Gastroesophageal sphincter (tissue), 4 donors: ENCODE measurements at regions not wholly inside any gene's neighbourhood (a gene's known extent, or its start where the extent isn't known, plus 50 kb on each side); places are given as distances from the start of the nearest gene placed in this dataset.

Experiments
- ATAC-seq: fragments of 150-250 bp; one replicate; pipeline ENCODE4 v1.9.1; 2016; ENCODE audit warnings: mild to moderate bottlenecking, moderate library complexity
- H3K27ac ChIP-seq, 4 donors: fragments of 200-600 bp; sonication (generic) in 3 of 4; 1 replicate in 3 of 4; 2 replicates in 1 of 4; pipeline ENCODE4 v1.5.1; 2016 to 2019
- H3K27me3 ChIP-seq: fragments of 200-600 bp; sonication (generic); one replicate; pipeline ENCODE4 v1.5.1; 2019
- H3K36me3 ChIP-seq, 2 donors: fragments of 200-600 bp; sonication (generic); one replicate each; pipeline ENCODE4 v1.5.1; 2019; ENCODE audit warnings: control low read depth in 1 of 2
- H3K4me1 ChIP-seq, 3 donors: fragments of 200-600 bp; sonication (generic); 1 replicate in 2 of 3; 2 replicates in 1 of 3; pipeline ENCODE4 v1.5.1; 2016 to 2019; ENCODE audit warnings: control low read depth in 2 of 3
- H3K4me3 ChIP-seq, 2 donors: fragments of 200-600 bp; sonication (generic); one replicate each; pipeline ENCODE4 v1.5.1; 2019; ENCODE audit warnings: mild to moderate bottlenecking in 1 of 2, moderate library complexity in 1 of 2
- H3K9me3 ChIP-seq, 3 donors: fragments of 200-600 bp; sonication (generic); one replicate each; pipeline ENCODE4 v1.5.1; 2017 to 2019; ENCODE audit warnings: control low read depth in 2 of 3
- EP300 ChIP-seq: sonication (generic); formaldehyde crosslinking; IDR thresholded peaks from one replicate; pipeline ENCODE4 v1.6.1; 2017; ENCODE audit warnings: antibody characterized with exemption, mild to moderate bottlenecking
- POLR2A ChIP-seq, 2 donors: fragments of 450-650 bp; IDR thresholded peaks; one replicate each; pipeline ENCODE4 v1.6.1; 2017; ENCODE audit warnings: antibody characterized with exemption in 2 of 2, mild to moderate bottlenecking in 2 of 2, moderate library complexity in 1 of 2
- POLR2AphosphoS5 ChIP-seq: sonication (generic); formaldehyde crosslinking; IDR thresholded peaks from one replicate; pipeline ENCODE4 v1.6.1; 2017; ENCODE audit warnings: antibody characterized with exemption
- WGBS, 2 donors: methylation state at CpG; one replicate each; pipeline ENCODE4 v1.1.5; 2018; ENCODE audit warnings: low coverage in 1 of 2; 5-methylcytosine and 5-hydroxymethylcytosine counted together
- TF ChIP-seq, protein P1 (sequence below), 4 experiments: fragments of 200-600 bp in 2 of 4; fragments of 450-650 bp in 2 of 4; sonication (generic) in 1 of 4; IDR thresholded peaks; one replicate each; pipeline ENCODE4 v1.5.1; 2017 to 2019; ENCODE audit warnings: antibody characterized with exemption in 4 of 4, mild to moderate bottlenecking in 2 of 4, moderate library complexity in 2 of 4

DNA sequence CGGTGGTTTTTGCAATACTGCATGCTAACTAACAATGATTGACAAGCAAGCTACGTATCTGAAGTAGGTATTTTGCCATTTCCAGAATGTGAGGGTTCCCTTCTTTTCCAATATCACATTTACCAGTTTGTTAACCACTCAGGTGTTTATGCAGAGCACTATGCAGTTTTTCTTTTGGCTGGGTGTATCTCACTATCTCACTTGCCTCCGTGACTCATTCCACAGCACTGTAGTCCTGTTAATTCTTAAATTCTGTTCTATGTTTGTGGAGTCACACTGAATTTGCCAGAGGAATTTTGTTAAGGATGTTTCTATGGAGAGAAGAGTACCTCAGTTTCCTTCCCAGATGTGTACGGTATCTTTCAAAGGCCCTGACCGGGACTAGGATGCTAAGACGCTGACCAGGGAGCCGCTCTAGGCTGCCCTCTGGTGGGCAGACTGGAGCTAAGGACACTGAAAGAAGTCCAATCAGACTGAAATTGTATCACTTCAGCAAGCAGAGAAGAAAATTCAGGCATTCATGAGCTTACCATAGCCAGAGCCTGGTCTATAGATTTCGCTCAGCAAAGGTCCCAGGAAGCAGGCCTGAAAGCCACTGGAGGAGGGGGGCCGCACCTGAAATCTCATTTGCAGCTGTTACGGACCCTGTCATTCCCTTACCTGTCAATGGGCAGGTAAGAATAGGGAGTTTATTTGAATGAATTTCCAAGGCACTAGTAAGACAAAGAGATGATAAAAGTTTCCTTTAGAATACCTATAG, 388.4 kb upstream of the SPOCK3 start:
- H3K9me3 ChIP-seq, result no peaks in the 10 kb centered on the region
- no peaks in the 10 kb centered on the region for H3K27me3 ChIP-seq
- no peak overlapping the region for H3K27ac ChIP-seq
- no peaks in the 10 kb centered on the region for H3K36me3 ChIP-seq
- ATAC-seq, result no peak
- H3K4me3 ChIP-seq, result no peak overlapping the region
- TF ChIP-seq POLR2A (IDR thresholded peaks at IDR 0.05), result no peak
- TF ChIP-seq, protein P1, sequence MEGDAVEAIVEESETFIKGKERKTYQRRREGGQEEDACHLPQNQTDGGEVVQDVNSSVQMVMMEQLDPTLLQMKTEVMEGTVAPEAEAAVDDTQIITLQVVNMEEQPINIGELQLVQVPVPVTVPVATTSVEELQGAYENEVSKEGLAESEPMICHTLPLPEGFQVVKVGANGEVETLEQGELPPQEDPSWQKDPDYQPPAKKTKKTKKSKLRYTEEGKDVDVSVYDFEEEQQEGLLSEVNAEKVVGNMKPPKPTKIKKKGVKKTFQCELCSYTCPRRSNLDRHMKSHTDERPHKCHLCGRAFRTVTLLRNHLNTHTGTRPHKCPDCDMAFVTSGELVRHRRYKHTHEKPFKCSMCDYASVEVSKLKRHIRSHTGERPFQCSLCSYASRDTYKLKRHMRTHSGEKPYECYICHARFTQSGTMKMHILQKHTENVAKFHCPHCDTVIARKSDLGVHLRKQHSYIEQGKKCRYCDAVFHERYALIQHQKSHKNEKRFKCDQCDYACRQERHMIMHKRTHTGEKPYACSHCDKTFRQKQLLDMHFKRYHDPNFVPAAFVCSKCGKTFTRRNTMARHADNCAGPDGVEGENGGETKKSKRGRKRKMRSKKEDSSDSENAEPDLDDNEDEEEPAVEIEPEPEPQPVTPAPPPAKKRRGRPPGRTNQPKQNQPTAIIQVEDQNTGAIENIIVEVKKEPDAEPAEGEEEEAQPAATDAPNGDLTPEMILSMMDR (IDR thresholded peaks at IDR 0.05), result peak in 3 of 4 experiments; percentile 19 to 68 (median 38)
- H3K4me1 ChIP-seq, result no peaks in the 10 kb centered on the region
- WGBS, 2 donors, result 45 to 65% methylated on average over 5 to 7 of the region's 10 CpGs

DNA sequence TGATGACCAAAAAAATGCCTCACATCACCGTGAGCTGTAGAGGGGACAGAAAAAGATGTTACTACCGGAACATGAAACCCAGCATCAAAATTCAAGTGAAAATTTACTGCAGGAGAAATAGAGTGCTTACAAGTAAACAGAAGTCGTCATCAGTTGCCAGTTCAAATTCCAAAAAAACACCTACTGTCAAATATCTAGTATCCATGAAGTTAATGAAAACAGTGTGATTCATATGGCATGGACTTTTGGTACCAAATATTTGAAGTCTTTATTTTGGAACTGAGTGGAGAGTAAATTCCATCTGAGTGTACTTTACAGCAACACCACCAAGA, 388.9 kb upstream of the SPOCK3 start:
- Histone ChIP-seq H3K36me3 (no peaks in the 10 kb centered on the region), H3K27ac (no peak overlapping the region), H3K4me3 (no peak overlapping the region), H3K9me3 (no peaks in the 10 kb centered on the region), H3K27me3 (no peaks in the 10 kb centered on the region), H3K4me1 (no peaks in the 10 kb centered on the region)
- WGBS, 2 donors, result 70 to 81% methylated on average over 3 of the region's 3 CpGs
- TF ChIP-seq POLR2A (IDR thresholded peaks at IDR 0.05) (no peak), EP300 (no peak)
- ATAC-seq, result no peak

- no peaks in the 10 kb centered on the region for H3K36me3 ChIP-seq
- no peak overlapping the region for H3K27ac ChIP-seq
- ATAC-seq, result no peak
- H3K4me1 ChIP-seq, result no peaks in the 10 kb centered on the region
- H3K4me3 ChIP-seq, result no peak overlapping the region
- TF ChIP-seq, protein P1 (IDR thresholded peaks at IDR 0.05), result no peak
- TF ChIP-seq POLR2AphosphoS5, result no peak
- no peak for TF ChIP-seq POLR2A (IDR thresholded peaks at IDR 0.05)
- TF ChIP-seq EP300, result no peak
- 79 to 92% methylated on average over 2 of the region's 2 CpGs for WGBS, 2 donors
- no peaks in the 10 kb centered on the region for H3K27me3 ChIP-seq
- no peaks in the 10 kb centered on the region for H3K9me3 ChIP-seq
These were observed 395.0 kb upstream of the SPOCK3 start for GRCh38 chr4:167629272-167629671.

DNA sequence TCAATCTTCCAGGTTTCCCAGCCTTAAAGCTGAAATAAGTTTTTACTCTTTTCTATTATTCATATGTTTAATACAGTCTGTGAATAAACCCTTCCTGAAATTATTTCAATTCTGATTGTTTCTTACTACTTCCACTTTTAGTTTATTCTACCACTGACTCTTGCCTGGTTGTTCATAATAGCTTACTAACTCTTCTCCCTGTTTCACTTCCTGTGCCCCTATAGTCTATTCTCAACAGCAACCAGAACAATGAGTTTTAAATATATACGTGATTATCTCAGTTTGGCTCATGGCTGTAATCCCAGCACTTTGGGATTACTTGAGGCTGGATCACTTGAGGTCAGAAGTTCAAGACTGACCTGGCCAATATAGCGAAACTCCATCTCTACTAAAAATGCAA, 408.0 kb upstream of the SPOCK3 start:
- H3K9me3 ChIP-seq, result no peaks in the 10 kb centered on the region
- WGBS, 2 donors, result 61% methylated on average over 2 of the region's 2 CpGs; no CpG with 5 or more reads in 1 of the 2 donors
- no peaks in the 10 kb centered on the region for H3K4me1 ChIP-seq
- H3K4me3 ChIP-seq, result no peak overlapping the region
- no peaks in the 10 kb centered on the region for H3K27me3 ChIP-seq
- H3K36me3 ChIP-seq, result no peaks in the 10 kb centered on the region
- no peak for ATAC-seq
- TF ChIP-seq, protein P1 (IDR thresholded peaks at IDR 0.05), result no peak
- TF ChIP-seq EP300 (no peak), POLR2AphosphoS5 (no peak), POLR2A (IDR thresholded peaks at IDR 0.05) (no peak)
- no peak overlapping the region for H3K27ac ChIP-seq

DNA sequence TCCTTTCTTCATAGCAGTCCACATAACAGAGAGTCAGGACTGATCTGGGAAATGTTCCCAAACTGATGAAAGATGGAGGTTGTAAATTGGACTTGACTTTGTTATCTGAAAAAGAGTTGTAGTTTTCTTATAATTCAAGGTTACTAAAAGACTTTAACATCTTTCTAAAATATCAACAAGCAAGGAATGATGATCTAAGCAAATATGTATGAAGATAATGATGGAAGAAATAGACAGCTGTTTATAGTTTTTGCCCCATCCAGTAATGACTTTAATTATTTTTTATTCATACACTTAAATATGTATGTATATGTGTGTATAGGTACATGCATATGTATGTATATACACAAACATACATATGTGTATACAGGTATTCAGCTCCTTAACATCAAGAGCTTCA, 411.1 kb upstream of the SPOCK3 start:
- TF ChIP-seq POLR2AphosphoS5 (no peak), EP300 (no peak), POLR2A (IDR thresholded peaks at IDR 0.05) (no peak)
- TF ChIP-seq, protein P1 (IDR thresholded peaks at IDR 0.05), result no peak

More for the DNA sequence above, 411.1 kb upstream of the SPOCK3 start:
- Histone ChIP-seq H3K4me3 (no peak overlapping the region), H3K27me3 (no peaks in the 10 kb centered on the region), H3K36me3 (no peaks in the 10 kb centered on the region), H3K27ac (no peak overlapping the region), H3K9me3 (no peaks in the 10 kb centered on the region), H3K4me1 (no peaks in the 10 kb centered on the region)
- no peak for ATAC-seq
